NCI-H1417 treated with DMSO at 0.1 percent for 48 hours (cell line): ENCODE measurements at regions not wholly inside any gene's neighbourhood (a gene's known extent, or its start where the extent isn't known, plus 50 kb on each side); places are given as distances from the start of the nearest gene placed in this dataset.

ENCODE experiments used
- DNase-seq: peaks from one replicate; lab custom pipeline; 2025; lab: John Stamatoyannopoulos, UW

- no peak for DNase-seq
Measured at GRCh38 chr14:101004176-101004575, 100.7 kb upstream of the RTL1 start.

- DNase-seq: no peak
Measured at GRCh38 chr14:101004954-101005353, 101.4 kb upstream of the RTL1 start.

- DNase-seq: no peak
Measured at GRCh38 chr14:101005447-101005846, 101.9 kb upstream of the RTL1 start.

GRCh38 chr14:101006008-101006407, 102.5 kb upstream of the RTL1 start:
- DNase-seq: no peak

DNA sequence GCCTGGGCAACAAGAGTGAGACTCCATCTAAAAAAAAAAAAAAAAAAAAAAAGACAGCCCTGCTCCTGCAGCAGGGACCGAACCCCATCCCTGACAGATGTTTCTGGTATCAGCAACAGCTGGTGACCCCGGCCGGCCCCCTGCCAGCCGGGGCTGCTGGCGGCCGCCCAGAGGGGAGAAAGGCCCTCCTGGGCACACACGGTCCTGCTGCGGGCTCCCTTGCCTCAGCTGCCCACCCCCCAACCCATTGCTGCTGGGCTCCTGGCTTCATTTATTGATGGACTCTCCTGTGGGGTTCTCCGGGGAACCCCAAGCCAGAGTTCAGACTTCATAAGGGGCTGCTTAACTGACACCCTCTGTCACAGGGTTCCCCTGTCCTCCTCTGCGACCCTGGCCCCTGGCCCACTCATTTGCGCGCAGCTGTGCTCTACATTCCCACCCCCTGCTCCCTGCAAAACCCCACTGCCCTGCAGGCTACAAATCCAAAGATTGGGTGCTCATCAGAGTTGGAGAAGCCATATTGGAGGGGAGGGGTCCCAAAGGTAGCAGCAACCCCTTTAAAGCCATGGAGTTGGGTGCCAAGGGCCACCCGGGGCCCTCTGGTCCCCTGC, 103.6 kb upstream of the RTL1 start:
- DNase-seq: no peak

GRCh38 chr14:101007765-101008164, 104.2 kb upstream of the RTL1 start:
- DNase-seq: no peak

DNA sequence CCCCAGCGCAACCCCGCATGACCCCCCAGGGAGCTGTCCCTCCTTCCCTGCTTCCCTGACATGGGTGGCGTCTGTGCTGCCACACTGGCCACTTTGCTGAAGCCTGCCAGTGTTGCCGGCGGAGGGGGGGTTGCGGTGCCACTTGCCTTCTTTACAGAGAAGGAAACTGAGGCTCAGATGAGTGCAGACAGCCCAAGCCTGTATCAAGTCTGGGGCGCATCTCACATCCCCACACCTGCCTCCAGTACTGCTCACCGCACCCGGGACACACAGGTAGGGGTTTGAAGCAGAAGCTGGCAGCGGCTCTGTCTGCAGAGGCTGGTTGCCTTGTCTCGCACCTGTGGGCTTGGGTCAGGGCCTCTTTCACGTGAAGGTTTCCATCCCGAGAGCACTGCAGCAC, 104.7 kb upstream of the RTL1 start:
- no peak for DNase-seq

DNA sequence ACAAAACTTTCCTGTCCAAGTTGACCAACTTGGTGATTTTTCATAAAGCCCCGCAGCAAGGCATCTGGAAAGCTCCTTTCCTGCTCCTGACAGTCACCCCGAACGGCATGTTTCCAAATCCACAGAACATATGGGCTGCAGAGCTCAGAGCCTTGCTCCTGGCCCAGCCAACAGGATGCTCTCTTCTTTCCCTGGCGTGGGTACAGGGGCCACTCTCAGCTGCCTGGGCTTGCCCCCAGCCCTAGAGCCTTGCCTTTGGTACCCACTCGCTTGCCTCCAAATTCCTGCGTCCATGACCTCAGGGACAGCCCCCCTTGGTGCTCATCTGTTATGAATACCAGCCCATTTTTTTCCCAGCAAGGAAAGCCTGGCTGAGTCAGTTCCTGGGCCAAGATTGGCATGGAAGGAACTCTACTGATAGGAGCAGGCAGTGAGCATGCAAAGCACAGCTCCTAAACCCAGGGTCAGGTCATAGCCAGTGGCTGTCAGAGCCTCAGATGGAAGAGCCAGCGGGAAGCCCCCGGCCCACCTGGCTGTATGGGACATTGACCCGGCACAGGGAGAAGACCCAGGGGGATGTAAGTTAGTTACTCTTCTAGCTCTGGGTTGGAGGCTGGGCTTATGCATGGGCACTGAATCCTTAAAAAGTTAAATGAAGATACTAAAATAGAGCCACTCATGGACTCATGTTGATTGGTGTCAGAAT, 105.3 kb upstream of the RTL1 start:
- no peak for DNase-seq

DNA sequence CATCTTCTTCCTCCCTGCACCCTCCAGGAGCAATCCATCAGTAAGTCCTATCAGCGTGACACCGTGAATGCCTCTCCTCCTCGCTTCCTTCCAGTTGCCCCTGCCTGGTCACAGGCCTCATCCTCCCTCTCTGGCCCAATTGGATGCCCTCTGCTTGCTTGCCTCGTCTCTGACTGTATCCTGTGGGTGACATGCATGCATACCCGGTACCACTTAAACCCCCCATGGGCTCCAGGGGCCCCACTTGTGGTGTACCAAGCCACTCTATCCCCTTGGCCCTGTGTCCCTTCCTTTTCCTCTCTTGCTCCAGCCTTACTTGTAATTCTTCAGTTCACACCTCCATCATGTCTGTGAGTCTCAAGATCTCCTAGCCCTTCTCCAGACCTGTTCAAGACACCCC, 106.0 kb upstream of the RTL1 start:
- no peak for DNase-seq

DNA sequence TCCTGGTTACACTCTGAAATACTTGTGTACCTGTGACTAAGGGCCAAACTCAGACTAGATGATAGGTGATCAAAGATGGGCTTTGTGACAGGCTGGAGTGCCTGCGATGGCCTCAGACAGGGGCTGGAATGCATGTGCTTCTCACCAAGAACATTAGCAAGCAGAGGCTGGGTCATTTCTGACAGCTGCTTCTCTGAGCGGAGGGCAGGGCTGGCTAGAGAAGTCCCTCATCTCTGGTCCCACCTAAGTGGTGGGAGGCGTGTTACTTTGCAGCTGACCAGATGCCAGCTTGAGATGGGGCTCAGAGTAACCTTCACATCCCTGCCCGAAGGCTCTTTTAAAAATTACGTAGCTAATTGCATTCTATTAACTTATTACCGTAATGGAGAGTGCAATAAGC, 106.8 kb upstream of the RTL1 start:
- DNase-seq: no peak

GRCh38 chr14:101010835-101011234, 107.3 kb upstream of the RTL1 start:
- DNase-seq: no peak

- no peak for DNase-seq
Measured at GRCh38 chr14:101017209-101017608, 113.7 kb upstream of the RTL1 start.

DNA sequence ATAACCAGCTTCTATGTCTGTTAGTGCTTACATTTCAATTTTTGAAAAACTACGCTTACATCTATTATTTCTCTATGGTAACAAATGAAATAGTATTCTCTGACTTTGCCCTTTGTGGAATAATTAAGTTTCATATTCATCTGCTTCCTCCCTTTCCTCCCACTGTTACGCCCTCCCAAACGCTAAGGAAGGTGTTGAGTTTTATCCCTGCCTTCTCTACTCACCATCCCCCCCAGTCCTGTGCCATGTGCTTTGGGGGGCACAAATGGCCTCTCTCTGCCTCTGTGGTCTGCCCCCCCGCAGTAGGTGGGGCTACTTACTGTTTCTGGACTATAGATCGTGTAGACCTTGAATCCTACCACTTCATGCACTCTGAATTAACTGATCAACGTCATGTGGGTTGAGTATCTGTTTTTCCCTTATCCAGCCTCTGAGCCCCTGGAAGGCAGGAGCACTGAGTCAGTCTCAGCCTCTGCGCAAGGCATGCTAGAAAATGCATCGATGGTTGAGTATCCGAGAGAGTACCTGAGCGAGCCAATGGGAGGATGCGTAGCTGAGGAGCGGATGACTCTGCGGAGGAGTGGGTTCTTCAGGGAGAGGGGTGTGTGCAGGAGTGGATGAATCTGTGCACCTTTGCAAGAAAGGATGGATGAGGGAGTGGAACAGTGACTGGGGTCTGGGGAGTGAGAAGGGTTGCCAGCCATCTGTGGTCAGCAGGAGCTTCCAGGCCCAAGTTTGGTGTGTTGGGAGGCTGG, 114.5 kb upstream of the RTL1 start:
- DNase-seq: no peak

DNA sequence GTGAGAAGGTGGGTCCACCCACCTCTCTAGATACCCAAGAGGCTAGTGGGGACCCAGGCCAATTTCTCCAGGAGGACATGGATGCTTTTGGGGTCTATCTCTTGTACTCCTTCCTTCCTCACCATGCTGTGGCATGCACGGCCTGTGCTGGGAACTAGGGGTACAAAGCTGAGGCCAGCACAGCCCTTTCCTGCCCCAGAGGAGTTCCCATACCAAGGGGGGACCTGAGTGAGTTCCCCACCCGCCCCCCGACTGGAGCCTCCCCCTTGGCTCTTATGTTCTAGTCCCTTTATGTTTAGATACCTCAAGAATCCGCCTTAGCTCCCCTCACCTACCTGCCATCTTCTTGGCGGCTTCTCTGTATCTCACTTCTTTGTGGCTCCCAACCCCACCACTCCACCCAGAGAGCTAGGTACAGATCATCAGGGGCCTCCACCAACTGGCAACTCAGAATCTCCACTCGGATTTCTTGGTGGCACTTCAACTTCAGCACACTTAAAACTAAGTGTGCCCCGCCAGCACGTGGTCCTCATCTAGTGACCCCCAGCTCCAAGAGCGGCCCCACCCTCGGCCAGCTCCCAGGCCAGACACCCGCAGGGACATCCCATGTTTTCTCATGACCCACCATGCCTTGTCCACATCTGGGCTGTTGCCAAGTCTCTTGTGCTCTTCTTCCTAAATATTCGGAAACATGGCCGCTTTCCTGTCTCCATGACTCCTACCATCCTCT, 115.2 kb upstream of the RTL1 start:
- no peak for DNase-seq

DNA sequence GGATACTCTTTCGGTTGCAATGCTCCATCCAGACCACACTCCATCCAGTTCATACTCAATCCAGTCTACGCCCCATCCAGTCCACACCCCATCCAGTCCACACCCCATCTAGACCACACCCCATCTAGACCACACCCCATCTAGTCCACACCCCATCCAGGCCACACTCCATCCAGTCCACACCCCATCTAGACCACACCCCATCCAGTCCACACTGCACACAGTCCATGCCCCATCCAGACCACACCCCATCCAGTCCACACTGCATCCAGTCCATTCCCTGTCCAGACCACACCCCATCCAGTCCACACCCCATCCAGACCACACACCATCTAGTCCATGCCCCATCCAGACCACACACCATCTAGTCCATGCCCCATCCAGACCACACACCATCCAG, 116.0 kb upstream of the RTL1 start:
- DNase-seq: no peak

GRCh38 chr14:101019990-101020710, 116.6 kb upstream of the RTL1 start:
- no peak for DNase-seq

DNA sequence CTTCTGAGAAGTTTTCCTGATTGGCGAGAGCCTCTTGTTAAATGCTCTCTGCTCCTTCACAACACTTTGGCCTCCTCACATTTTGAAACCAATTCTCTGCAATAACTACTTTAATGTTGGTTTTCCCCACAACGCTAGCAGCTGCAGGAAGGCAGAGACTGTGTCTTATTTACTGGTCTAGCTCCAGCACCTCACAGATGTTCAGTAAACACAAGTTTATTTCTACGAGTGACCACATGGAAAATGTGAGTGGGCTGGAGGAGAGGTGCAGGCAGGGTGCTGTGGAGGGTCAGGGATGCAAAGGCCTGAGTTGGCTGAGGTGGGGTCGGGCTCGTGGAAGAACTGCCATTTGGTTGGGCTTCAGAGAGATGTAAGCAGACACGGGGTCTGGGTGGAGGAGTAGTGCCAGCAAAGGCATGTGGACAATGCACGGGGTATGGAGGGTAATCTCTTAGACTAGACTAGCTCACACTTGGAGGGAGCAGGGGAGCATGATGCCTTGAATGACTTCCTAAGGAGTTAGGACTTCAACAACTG, 117.4 kb upstream of the RTL1 start:
- DNase-seq: no peak

GRCh38 chr14:101022121-101022520, 118.6 kb upstream of the RTL1 start:
- no peak for DNase-seq

GRCh38 chr14:101022916-101023435, 119.5 kb upstream of the RTL1 start:
- DNase-seq: no peak

DNA sequence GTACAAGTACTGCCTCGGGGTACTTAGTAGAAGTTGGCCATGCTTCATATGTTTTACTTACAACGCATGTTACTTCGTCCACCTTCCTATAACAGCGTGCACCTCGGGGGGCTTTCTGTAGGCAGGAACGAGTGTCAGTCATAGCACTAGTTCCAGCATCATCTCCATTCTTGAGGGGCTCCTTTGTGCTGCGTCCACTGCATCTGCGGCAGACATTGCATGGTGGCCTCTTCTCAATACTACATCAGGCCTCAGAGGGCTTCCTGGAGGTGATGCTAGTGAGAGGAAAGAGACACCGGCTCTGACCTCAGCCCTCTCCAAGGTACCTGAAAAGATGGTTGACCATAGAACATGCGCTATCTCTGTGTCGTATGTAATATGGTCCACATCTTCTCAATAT, 121.2 kb upstream of the RTL1 start:
- DNase-seq: no peak

GRCh38 chr14:101025131-101025530, 121.6 kb upstream of the RTL1 start:
- DNase-seq: no peak
